A549 (cell line): ENCODE measurements at regions not wholly inside any gene's neighbourhood (a gene's known extent, or its start where the extent isn't known, plus 50 kb on each side); places are given as distances from the start of the nearest gene placed in this dataset.
"Not testable (repeated sequence)": the region's sequence is repeated elsewhere in the genome, so short reads cannot be mapped to it uniquely, and the experiment has no call there.

Experiments
- BHLHE40 ChIP-seq: IDR thresholded peaks from 2 replicates; pipeline ENCODE4 v1.6.1; 2012; ENCODE audit warnings: low read depth, low read length, inconsistent platforms
- CHD2 ChIP-seq: fragments of 150-350 bp; IDR thresholded peaks from 2 replicates; pipeline ENCODE4 v1.6.1; 2014; ENCODE audit warnings: low read length; ENCODE audit not compliant: partially characterized antibody
- EP300 ChIP-seq, 2 experiments: fragments of >200 bp; sonication (Bioruptor Twin); formaldehyde crosslinking; IDR thresholded peaks; 2 replicates in 1 of 2; 3 replicates in 1 of 2; pipeline ENCODE4 v1.6.1; 2016 to 2017
- ESRRA ChIP-seq: fragments of 150-350 bp; IDR thresholded peaks from 2 replicates; pipeline ENCODE4 v1.6.1; 2014; ENCODE audit warnings: mild to moderate bottlenecking, low read length, borderline replicate concordance
- HOXA7 ChIP-seq: fragments of 250-450 bp; sonication (Bioruptor Pico); IDR thresholded peaks from 2 replicates; pipeline ENCODE4 v1.5.0; 2020; ENCODE audit warnings: mild to moderate bottlenecking, moderate library complexity
- NFE2L2 ChIP-seq: fragments of 150-350 bp; conservative IDR thresholded peaks from 2 replicates; pipeline ENCODE4 v1.6.1; 2014; ENCODE audit warnings: low read length
- NR3C1 ChIP-seq: fragments of >200 bp; sonication (Bioruptor Twin); formaldehyde crosslinking; IDR thresholded peaks from 3 replicates; pipeline ENCODE4 v1.6.1; 2017
- POLR2A ChIP-seq: IDR thresholded peaks from 2 replicates; pipeline ENCODE4 v1.6.1; 2012; ENCODE audit warnings: mild to moderate bottlenecking, low read length
- REST ChIP-seq: fragments of 200-600 bp; sonication (generic); IDR thresholded peaks from 2 replicates; pipeline ENCODE4 v1.6.1; 2016; ENCODE audit warnings: antibody characterized with exemption, mild to moderate bottlenecking, moderate library complexity
- TF ChIP-seq, protein P1 (sequence below): fragments of >200 bp; sonication (Bioruptor Twin); formaldehyde crosslinking; IDR thresholded peaks from 3 replicates; pipeline ENCODE4 v1.5.1; 2016
- TF ChIP-seq, protein P2 (sequence below): fragments of 150-350 bp; IDR thresholded peaks from 2 replicates; pipeline ENCODE4 v1.6.1; 2014; ENCODE audit warnings: low read depth, mild to moderate bottlenecking, low read length

DNA sequence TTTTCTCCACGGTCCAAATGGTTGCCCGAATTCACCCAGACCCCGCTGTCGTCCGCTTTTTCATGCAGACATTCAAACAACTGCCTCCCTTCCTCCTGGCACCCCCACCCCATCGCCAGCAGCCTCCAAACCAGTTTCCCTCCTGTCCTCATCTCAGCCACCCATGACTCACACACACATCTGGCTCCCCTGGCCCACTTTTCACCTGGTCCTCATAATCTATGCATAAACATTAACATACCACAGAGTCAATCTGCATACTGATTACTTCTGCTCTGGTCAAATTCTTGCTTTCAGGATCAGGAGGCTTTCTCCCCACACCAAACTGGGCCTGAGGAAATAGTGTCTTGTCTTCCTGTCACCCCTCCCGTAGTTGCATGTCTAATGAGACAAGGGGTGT lies 142.0 kb downstream of the OR4F15 start:
- not testable (repeated sequence) for TF ChIP-seq ESRRA; NR3C1; EP300 (IDR thresholded peaks at IDR 0.05); HOXA7 (CRISPR knock-in tag); REST; NFE2L2; CHD2; BHLHE40; POLR2A
- TF ChIP-seq, protein P1, sequence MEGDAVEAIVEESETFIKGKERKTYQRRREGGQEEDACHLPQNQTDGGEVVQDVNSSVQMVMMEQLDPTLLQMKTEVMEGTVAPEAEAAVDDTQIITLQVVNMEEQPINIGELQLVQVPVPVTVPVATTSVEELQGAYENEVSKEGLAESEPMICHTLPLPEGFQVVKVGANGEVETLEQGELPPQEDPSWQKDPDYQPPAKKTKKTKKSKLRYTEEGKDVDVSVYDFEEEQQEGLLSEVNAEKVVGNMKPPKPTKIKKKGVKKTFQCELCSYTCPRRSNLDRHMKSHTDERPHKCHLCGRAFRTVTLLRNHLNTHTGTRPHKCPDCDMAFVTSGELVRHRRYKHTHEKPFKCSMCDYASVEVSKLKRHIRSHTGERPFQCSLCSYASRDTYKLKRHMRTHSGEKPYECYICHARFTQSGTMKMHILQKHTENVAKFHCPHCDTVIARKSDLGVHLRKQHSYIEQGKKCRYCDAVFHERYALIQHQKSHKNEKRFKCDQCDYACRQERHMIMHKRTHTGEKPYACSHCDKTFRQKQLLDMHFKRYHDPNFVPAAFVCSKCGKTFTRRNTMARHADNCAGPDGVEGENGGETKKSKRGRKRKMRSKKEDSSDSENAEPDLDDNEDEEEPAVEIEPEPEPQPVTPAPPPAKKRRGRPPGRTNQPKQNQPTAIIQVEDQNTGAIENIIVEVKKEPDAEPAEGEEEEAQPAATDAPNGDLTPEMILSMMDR = not testable (repeated sequence)
- TF ChIP-seq, protein P2, sequence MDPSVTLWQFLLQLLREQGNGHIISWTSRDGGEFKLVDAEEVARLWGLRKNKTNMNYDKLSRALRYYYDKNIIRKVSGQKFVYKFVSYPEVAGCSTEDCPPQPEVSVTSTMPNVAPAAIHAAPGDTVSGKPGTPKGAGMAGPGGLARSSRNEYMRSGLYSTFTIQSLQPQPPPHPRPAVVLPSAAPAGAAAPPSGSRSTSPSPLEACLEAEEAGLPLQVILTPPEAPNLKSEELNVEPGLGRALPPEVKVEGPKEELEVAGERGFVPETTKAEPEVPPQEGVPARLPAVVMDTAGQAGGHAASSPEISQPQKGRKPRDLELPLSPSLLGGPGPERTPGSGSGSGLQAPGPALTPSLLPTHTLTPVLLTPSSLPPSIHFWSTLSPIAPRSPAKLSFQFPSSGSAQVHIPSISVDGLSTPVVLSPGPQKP = not testable (repeated sequence)
